ENCODE measurements at regions not wholly inside any gene's neighbourhood (a gene's known extent, or its start where the extent isn't known, plus 50 kb on each side); places are given as distances from the start of the nearest gene placed in this dataset.

GRCh38 chr5:10109299-10109698 is 140.4 kb downstream of the ATPSCKMT start:
- TF ChIP-seq POLR2A (IDR thresholded peaks at IDR 0.05): no peak
- no peak for TF ChIP-seq CTCF (IDR thresholded peaks at IDR 0.05)

Measured in right lobe of liver (tissue), 4 donors.